ENCODE measurements at regions not wholly inside any gene's neighbourhood (a gene's known extent, or its start where the extent isn't known, plus 50 kb on each side); places are given as distances from the start of the nearest gene placed in this dataset.

GRCh38 chr21:15986277-15986676 lies 256.5 kb downstream of the USP25 start:
- 38 to 52% (median 45%) methylated on average over 1 of the region's 1 CpG for WGBS, 5 donors
- intact Hi-C loops (cut with DNase I; ENCODE audit: low total_unique reads), result loop anchor here (2.0 kb wide), 1 partner anchor 55 kb away; no protein-coding TSS in a partner anchor
- Histone ChIP-seq H3K36me3 (no peaks in the 10 kb centered on the region), H3K4me3 (no peak overlapping the region), H3K27ac (no peak overlapping the region), H3K9me3 (no peaks in the 10 kb centered on the region), H3K27me3 (replicated peaks in 1 of 7) (no peaks in the 10 kb centered on the region), H3K4me1 (no peaks in the 10 kb centered on the region)
- no peak for TF ChIP-seq POLR2AphosphoS5 (IDR thresholded peaks at IDR 0.05)
- no peak for DNase-seq

DNA sequence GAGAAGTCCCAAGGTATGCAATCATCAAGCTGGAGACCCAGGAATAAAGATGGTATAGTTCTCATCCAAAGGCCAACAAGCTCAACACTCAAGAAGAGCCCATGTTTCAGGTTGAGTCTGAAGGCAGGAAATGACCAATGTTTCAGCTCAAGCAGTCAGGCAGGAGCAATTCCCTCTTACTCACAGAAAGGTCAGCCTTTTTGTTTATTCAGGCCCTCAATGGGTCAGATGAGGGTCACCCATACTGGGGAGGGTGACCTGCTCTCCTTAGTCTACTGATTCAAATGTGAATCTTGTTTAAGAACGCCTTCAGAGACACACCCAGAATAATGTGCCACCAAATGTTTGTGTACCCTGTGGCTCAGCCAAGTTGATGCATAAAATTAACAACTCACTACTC lies 262.4 kb downstream of the USP25 start:
- Histone ChIP-seq H3K27ac (no peak overlapping the region), H3K27me3 (replicated peaks in 1 of 7) (no peaks in the 10 kb centered on the region), H3K4me3 (no peak overlapping the region), H3K36me3 (no peaks in the 10 kb centered on the region), H3K9me3 (no peaks in the 10 kb centered on the region), H3K4me1 (no peaks in the 10 kb centered on the region)
- intact Hi-C loops (cut with DNase I; ENCODE audit: low total_unique reads), result no loop called here
- no peak for DNase-seq
- 27 to 80% (median 65%) methylated on average over 1 of the region's 1 CpG for WGBS, 5 donors
- TF ChIP-seq POLR2AphosphoS5 (IDR thresholded peaks at IDR 0.05), result no peak
- TF ChIP-seq, protein P1, sequence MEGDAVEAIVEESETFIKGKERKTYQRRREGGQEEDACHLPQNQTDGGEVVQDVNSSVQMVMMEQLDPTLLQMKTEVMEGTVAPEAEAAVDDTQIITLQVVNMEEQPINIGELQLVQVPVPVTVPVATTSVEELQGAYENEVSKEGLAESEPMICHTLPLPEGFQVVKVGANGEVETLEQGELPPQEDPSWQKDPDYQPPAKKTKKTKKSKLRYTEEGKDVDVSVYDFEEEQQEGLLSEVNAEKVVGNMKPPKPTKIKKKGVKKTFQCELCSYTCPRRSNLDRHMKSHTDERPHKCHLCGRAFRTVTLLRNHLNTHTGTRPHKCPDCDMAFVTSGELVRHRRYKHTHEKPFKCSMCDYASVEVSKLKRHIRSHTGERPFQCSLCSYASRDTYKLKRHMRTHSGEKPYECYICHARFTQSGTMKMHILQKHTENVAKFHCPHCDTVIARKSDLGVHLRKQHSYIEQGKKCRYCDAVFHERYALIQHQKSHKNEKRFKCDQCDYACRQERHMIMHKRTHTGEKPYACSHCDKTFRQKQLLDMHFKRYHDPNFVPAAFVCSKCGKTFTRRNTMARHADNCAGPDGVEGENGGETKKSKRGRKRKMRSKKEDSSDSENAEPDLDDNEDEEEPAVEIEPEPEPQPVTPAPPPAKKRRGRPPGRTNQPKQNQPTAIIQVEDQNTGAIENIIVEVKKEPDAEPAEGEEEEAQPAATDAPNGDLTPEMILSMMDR (IDR thresholded peaks at IDR 0.05 in 8 of 11, conservative IDR thresholded peaks at IDR 0.05 in 3 of 11), result no peak
- TF ChIP-seq POLR2A (IDR thresholded peaks at IDR 0.05), result no peak

GRCh38 chr21:15993951-15994350 lies 264.2 kb downstream of the USP25 start:
- Histone ChIP-seq H3K27me3 (replicated peaks in 1 of 7) (no peaks in the 10 kb centered on the region), H3K4me1 (no peaks in the 10 kb centered on the region), H3K36me3 (no peaks in the 10 kb centered on the region), H3K27ac (no peak overlapping the region), H3K4me3 (no peak overlapping the region), H3K9me3 (no peaks in the 10 kb centered on the region)
- WGBS, 5 donors, result 87 to 98% (median 95%) methylated on average over 2 of the region's 2 CpGs
- no peak for DNase-seq
- intact Hi-C loops (cut with DNase I; ENCODE audit: low total_unique reads), result no loop called here
- TF ChIP-seq, protein P1 (IDR thresholded peaks at IDR 0.05 in 8 of 11, conservative IDR thresholded peaks at IDR 0.05 in 3 of 11), result no peak
- no peak for TF ChIP-seq POLR2AphosphoS5 (IDR thresholded peaks at IDR 0.05)
- TF ChIP-seq POLR2A (IDR thresholded peaks at IDR 0.05), result no peak

GRCh38 chr21:15999741-16000140 lies 270.0 kb downstream of the USP25 start:
- intact Hi-C loops (cut with DNase I; ENCODE audit: low total_unique reads), result no loop called here
- TF ChIP-seq POLR2A (IDR thresholded peaks at IDR 0.05), result no peak
- TF ChIP-seq POLR2AphosphoS5 (IDR thresholded peaks at IDR 0.05), result no peak
- TF ChIP-seq, protein P1 (IDR thresholded peaks at IDR 0.05 in 8 of 11, conservative IDR thresholded peaks at IDR 0.05 in 3 of 11), result no peak
- no peak for DNase-seq
- Histone ChIP-seq H3K27me3 (replicated peaks in 1 of 7) (no peaks in the 10 kb centered on the region), H3K27ac (no peak overlapping the region), H3K9me3 (no peaks in the 10 kb centered on the region), H3K4me3 (no peak overlapping the region), H3K36me3 (no peaks in the 10 kb centered on the region), H3K4me1 (no peaks in the 10 kb centered on the region)
- 86 to 94% (median 90%) methylated on average over 4 of the region's 4 CpGs for WGBS, 5 donors

DNA sequence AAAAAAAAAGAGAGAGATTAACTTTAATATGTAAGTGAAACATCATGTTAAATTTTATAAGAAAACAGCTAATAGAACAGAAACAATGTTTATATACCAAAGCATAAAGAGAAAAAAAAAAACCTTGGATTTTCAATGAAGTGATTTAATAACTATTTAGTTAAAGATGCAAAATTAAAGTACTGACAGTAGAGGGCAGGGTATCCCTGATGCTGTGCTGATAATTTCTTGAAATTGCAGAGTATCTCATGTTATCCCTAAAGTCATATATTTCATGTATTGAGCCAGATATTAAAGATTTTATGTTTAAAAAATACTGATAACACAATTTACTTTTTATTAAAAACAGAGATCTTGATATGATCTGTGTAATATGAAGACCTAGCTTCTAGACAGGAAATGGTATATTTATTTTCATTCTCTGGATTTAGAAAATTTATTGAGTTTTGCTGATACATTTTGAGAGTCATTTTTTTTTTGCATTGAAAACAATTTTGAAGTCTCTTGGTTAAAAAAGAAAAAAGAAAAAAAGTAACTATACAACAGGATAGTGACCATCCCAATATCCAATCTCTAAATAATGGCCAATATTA lies 273.2 kb downstream of the USP25 start:
- Histone ChIP-seq H3K36me3 (no peaks in the 10 kb centered on the region), H3K4me3 (no peak overlapping the region), H3K4me1 (no peaks in the 10 kb centered on the region), H3K27ac (no peak overlapping the region), H3K27me3 (replicated peaks in 1 of 7) (no peaks in the 10 kb centered on the region), H3K9me3 (no peaks in the 10 kb centered on the region)
- TF ChIP-seq, protein P1 (IDR thresholded peaks at IDR 0.05 in 8 of 11, conservative IDR thresholded peaks at IDR 0.05 in 3 of 11), result no peak
- no peak for TF ChIP-seq POLR2AphosphoS5 (IDR thresholded peaks at IDR 0.05)
- TF ChIP-seq POLR2A (IDR thresholded peaks at IDR 0.05), result no peak
- DNase-seq, result no peak
- intact Hi-C loops (cut with DNase I; ENCODE audit: low total_unique reads), result no loop called here

All from spleen (tissue), 11 donors.